ENCODE measurements at regions not wholly inside any gene's neighbourhood (a gene's known extent, or its start where the extent isn't known, plus 50 kb on each side); places are given as distances from the start of the nearest gene placed in this dataset.

GRCh38 chr5:117763271-117763670 is 1188.6 kb upstream of the SEMA6A start:
- H3K36me3 ChIP-seq (ENCODE audit: control insufficient read depth, insufficient read depth, low read length): no peaks in the 10 kb centered on the region
- H3K27me3 ChIP-seq (replicated peaks; ENCODE audit: control insufficient read depth, insufficient read depth, low read length): no peaks in the 10 kb centered on the region
- no peak for TF ChIP-seq CTCF (IDR thresholded peaks at IDR 0.05; ENCODE audit: insufficient read depth, low read length, poor library complexity, severe bottlenecking)
- no peak for DNase-seq (ENCODE audit: extremely low read depth, insufficient read length)
- H3K4me3 ChIP-seq (replicated peaks; ENCODE audit: low read depth, low read length): no peak overlapping the region

GRCh38 chr5:117761186-117761585 is 1186.6 kb upstream of the SEMA6A start:
- DNase-seq (ENCODE audit: extremely low read depth, insufficient read length): no peak
- TF ChIP-seq CTCF (IDR thresholded peaks at IDR 0.05; ENCODE audit: insufficient read depth, low read length, poor library complexity, severe bottlenecking): no peak
- Histone ChIP-seq H3K36me3 (ENCODE audit: control insufficient read depth, insufficient read depth, low read length) (no peaks in the 10 kb centered on the region), H3K27me3 (replicated peaks; ENCODE audit: control insufficient read depth, insufficient read depth, low read length) (no peaks in the 10 kb centered on the region), H3K4me3 (replicated peaks; ENCODE audit: low read depth, low read length) (no peak overlapping the region)

GRCh38 chr5:117759849-117760499 is 1185.4 kb upstream of the SEMA6A start:
- Histone ChIP-seq H3K27me3 (replicated peaks; ENCODE audit: control insufficient read depth, insufficient read depth, low read length) (no peaks in the 10 kb centered on the region), H3K36me3 (ENCODE audit: control insufficient read depth, insufficient read depth, low read length) (no peaks in the 10 kb centered on the region), H3K4me3 (replicated peaks; ENCODE audit: low read depth, low read length) (no peak overlapping the region)
- DNase-seq (ENCODE audit: extremely low read depth, insufficient read length): no peak
- TF ChIP-seq CTCF (IDR thresholded peaks at IDR 0.05; ENCODE audit: insufficient read depth, low read length, poor library complexity, severe bottlenecking): no peak

GRCh38 chr5:117752403-117752802 is 1177.8 kb upstream of the SEMA6A start:
- Histone ChIP-seq H3K4me3 (replicated peaks; ENCODE audit: low read depth, low read length) (no peak overlapping the region), H3K27me3 (replicated peaks; ENCODE audit: control insufficient read depth, insufficient read depth, low read length) (no peaks in the 10 kb centered on the region; the same call in 1 of the 2 replicates), H3K36me3 (ENCODE audit: control insufficient read depth, insufficient read depth, low read length) (no peaks in the 10 kb centered on the region)
- TF ChIP-seq CTCF (IDR thresholded peaks at IDR 0.05; ENCODE audit: insufficient read depth, low read length, poor library complexity, severe bottlenecking): no peak
- DNase-seq (ENCODE audit: extremely low read depth, insufficient read length): no peak

GRCh38 chr5:117748336-117748735 is 1173.7 kb upstream of the SEMA6A start:
- DNase-seq (ENCODE audit: extremely low read depth, insufficient read length): no peak
- H3K4me3 ChIP-seq (replicated peaks; ENCODE audit: low read depth, low read length): no peak overlapping the region

More at GRCh38 chr5:117748336-117748735, 1173.7 kb upstream of the SEMA6A start:
- no peak for TF ChIP-seq CTCF (IDR thresholded peaks at IDR 0.05; ENCODE audit: insufficient read depth, low read length, poor library complexity, severe bottlenecking)
- H3K27me3 ChIP-seq (replicated peaks; ENCODE audit: control insufficient read depth, insufficient read depth, low read length): no peaks in the 10 kb centered on the region
- no peaks in the 10 kb centered on the region for H3K36me3 ChIP-seq (ENCODE audit: control insufficient read depth, insufficient read depth, low read length)

Measured in GM06990 (cell line).